ENCODE measurements at regions not wholly inside any gene's neighbourhood (a gene's known extent, or its start where the extent isn't known, plus 50 kb on each side); places are given as distances from the start of the nearest gene placed in this dataset.

GRCh38 chr15:70418943-70419342, 321.2 kb upstream of the TLE3 start:
- peak in 2 of 3 experiments; percentile 58 to 88 for DNase-seq

- DNase-seq: no peak
These were observed 319.8 kb upstream of the TLE3 start for GRCh38 chr15:70417535-70417934.

DNA sequence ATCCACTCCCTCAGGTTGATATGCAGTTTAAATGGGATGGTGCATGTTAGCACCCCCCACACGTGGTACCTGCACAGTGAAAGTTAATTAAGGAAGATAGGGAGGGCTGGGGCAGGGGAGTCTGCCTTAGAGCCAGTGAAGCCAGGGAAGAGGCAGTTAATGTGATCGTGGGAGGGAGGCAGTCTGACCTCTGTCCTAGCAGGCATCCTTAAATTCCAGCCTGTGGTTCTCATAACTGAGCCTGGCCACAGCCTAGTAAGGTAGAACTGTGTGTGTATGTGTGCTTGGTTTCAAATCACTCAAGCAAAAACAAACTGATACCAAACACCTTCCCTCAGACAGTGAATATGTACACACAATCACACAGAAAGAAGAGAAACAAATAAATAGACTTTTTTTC, 319.1 kb upstream of the TLE3 start:
- no peak for DNase-seq

DNA sequence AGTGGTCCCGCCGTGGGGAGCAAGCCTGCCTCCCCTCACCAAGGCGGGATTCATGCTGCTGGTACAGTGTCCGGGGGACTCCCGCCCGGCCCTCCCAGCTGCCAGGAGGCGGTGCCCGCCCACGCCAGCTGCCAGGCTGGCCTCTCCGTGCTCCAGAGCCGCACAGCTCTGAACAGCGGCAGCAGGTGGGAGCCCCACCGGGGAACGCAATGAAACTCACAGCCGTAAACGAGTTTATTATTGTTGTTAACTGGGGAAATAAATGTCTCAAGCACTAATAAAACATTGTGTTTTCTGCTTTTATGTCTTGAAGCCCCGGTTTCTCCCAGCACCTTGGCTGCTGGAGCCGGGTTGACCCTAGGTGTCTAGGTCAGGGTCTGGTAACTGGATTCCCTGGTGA, 317.7 kb upstream of the TLE3 start:
- DNase-seq: peak; percentile 42 to 90 (median 80)

- DNase-seq: no peak
These were observed 316.9 kb upstream of the TLE3 start for GRCh38 chr15:70414626-70415025.

- DNase-seq: peak in 2 of 3 experiments; percentile 46 to 84
These were observed 315.1 kb upstream of the TLE3 start for GRCh38 chr15:70412794-70413193.

GRCh38 chr15:70411143-70411863, 313.6 kb upstream of the TLE3 start:
- DNase-seq: no peak

DNA sequence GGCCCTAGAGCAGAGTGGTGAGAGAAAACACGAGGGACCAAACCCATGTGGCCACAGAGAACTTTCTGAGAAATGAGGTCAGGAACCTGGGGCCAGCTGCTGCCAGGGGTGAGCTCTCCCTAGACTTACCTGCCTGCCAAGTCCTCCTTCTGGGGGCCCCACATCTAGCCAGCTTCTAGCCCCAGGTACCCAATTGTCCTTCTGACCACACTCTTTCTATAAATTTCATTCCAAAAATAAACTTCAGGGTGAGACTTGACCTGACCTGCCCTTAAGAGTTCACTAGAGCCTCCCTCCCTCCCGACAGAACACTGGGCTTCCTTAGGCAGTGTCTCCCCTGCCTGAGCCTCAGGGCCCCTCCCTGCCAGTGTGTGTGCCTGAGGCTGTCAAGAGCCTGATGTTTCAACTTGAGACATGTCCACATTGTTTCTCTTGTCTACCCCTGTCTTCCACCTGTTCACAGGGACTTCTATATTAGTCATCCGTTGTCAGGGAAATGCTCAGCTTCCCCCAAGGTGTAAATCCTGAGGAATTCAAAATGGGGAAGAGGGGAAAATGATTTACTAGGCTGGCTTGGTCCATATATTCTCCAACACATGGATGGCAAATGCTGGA, 312.8 kb upstream of the TLE3 start:
- DNase-seq: no peak

DNA sequence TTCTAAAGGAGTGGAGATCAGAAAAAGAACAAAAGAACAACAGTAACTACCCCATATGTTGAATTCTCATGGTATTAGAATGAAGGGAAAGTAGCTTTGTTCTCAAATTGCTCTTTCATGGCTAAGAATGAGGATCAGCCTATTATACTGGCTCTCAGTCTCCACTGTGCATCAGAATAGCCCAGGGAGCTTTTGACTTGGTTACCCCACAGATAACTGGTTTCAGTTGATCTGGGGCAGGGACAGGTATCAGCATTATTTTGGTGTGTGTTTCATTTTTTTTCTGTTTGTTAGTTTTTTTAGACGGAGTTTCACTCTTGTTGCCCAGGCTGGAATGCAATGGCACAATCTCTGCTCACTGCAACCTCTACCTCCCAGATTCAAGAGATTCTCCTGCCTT, 311.7 kb upstream of the TLE3 start:
- DNase-seq: no peak

DNA sequence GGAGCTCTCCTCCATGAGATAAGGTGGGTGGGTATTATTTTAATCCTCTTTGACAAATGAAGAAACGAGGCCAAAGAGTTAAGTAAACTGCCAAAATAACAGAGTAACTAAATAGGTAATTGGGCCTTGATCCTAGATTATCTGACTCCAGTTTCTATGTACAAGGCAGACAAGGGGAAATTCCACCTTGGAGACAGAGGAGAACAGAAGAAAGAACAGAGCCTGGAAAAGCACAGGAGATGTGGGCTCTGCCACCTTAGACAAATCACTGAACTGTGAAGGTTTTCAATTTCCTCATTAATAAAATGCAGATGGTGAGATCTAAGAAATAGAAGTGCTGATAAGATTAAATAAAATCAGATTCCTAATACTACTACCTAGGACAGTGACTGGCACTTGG, 310.2 kb upstream of the TLE3 start:
- DNase-seq: no peak

- peak in 1 of 3 experiments; percentile 20 for DNase-seq
These were observed 309.6 kb upstream of the TLE3 start for GRCh38 chr15:70407336-70407670.

DNA sequence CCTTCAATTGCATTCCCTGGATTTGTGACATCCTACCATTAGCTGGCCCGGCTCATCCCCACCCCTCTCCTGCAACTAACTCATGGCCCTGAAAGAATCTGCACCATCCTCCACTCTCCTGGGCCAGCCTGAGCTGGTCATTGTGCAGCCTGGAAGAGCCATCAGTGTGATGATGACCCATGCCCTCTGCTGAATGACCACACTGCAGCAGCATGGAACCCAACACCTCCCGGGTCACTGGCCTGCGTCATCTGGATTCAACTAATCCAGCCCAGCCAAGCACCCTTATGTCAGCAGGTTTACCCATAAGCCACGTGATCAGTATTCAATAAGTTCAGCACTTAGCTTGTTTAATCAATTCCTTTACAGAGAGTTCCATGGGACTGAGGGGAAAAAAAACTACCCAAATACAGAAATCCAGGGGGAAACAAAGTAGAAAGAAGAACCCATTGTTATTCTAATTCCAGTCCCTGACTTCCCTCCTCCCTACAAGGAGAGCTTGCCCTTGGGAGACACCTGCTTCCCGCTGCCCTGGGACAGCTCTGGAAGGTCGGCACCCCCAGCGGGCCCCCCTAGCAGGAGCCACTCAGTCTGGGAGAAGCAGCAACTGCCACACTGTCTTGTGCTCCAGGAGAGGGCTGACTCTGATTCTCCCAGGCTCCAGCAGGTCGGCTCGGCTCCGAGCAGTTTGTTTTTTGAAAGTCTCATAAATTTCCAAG, 309.1 kb upstream of the TLE3 start:
- peak in 1 of 3 experiments; percentile 7 for DNase-seq

DNA sequence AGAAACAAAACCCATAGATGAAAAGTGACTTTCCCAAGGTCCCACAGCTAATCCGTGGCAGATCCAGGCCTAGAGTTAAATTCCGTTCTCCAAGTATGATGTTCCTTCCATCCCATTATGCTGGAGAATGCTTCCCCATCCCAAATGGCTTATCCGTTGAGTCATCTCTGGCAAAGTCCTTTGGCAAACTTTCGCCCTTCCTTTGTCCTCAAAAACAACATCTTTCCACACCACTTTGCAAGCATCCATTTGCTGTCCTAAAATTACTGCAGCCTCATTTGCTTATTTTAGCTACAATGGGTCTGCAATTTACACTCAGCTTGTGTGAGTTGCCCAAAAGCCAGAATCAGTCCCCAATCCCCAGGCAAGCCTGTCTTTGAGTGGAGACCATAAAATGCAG, 304.0 kb upstream of the TLE3 start:
- DNase-seq: no peak

- DNase-seq: no peak
These were observed 303.2 kb upstream of the TLE3 start for GRCh38 chr15:70400766-70401541.

DNA sequence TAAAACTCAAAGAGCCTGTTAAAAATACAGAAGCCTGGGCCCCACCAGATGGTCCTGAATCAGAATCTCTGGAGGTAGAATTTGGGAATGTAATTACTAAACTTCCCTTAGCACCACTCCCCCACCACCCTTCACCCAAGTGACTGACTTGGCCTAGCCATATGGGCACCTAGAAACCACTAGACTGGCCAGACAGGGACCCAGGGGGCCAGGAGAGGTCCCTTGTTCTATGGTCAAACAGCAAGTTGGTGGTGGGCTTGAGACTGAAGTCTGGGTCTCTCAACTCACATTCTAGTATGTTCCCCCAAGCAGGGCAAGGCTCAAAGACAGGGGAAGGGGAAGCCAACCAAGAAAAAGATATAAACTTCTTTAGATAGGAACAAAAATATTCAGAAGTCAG, 301.5 kb upstream of the TLE3 start:
- no peak for DNase-seq

GRCh38 chr15:70398694-70399093, 301.0 kb upstream of the TLE3 start:
- DNase-seq: no peak

- peak in 1 of 3 experiments; percentile 42 for DNase-seq
These were observed 299.1 kb upstream of the TLE3 start for GRCh38 chr15:70396807-70397206.

- no peak for DNase-seq
These were observed 297.4 kb upstream of the TLE3 start for GRCh38 chr15:70395164-70395563.

- DNase-seq: no peak
These were observed 293.0 kb upstream of the TLE3 start for GRCh38 chr15:70390723-70391122.

- DNase-seq: no peak
These were observed 290.3 kb upstream of the TLE3 start for GRCh38 chr15:70387993-70388392.

GRCh38 chr15:70387081-70387480, 289.4 kb upstream of the TLE3 start:
- peak in 2 of 3 experiments; percentile 68 to 85 for DNase-seq

DNA sequence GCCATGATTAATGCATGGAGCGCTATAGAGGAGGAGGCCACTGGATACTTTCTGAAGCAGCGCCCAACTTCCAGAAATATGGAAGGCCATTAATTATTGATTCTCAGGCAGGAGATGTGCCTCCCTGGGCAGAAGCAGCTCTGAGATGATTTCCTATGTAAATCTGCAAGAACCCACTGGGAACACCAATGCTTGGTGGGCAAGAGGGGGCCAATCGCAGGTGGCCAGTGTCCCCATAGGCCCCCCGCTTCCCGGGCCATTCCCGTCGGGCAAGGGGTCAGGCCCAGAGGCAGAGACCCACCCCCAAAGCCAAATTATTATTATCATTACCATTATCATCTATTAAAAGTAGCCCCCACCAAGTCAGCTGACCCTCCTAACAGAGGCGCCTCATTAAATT, 288.0 kb upstream of the TLE3 start:
- no peak for DNase-seq

DNA sequence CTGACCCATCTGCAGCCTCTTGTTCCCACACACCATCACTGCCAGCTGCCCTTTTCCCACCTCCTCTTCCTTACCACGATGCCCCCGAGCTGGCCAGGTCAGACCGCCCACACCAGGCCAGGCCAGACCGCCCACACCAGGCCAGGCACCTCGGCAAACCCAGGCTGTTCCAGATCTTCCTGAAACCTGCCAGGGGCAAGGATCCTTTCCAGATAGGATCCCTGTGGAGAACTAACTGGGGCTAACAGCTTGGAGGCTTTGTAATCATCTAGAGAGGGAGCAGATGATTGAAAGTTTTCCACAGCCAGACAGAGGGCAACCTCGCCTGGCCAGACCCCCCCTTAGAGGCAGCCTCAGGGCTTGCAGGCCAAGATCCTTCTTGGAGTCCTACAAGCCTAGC, 287.3 kb upstream of the TLE3 start:
- no peak for DNase-seq
